ENCODE measurements at regions not wholly inside any gene's neighbourhood (a gene's known extent, or its start where the extent isn't known, plus 50 kb on each side); places are given as distances from the start of the nearest gene placed in this dataset.
"Not testable (repeated sequence)": the region's sequence is repeated elsewhere in the genome, so short reads cannot be mapped to it uniquely, and the experiment has no call there.

DNA sequence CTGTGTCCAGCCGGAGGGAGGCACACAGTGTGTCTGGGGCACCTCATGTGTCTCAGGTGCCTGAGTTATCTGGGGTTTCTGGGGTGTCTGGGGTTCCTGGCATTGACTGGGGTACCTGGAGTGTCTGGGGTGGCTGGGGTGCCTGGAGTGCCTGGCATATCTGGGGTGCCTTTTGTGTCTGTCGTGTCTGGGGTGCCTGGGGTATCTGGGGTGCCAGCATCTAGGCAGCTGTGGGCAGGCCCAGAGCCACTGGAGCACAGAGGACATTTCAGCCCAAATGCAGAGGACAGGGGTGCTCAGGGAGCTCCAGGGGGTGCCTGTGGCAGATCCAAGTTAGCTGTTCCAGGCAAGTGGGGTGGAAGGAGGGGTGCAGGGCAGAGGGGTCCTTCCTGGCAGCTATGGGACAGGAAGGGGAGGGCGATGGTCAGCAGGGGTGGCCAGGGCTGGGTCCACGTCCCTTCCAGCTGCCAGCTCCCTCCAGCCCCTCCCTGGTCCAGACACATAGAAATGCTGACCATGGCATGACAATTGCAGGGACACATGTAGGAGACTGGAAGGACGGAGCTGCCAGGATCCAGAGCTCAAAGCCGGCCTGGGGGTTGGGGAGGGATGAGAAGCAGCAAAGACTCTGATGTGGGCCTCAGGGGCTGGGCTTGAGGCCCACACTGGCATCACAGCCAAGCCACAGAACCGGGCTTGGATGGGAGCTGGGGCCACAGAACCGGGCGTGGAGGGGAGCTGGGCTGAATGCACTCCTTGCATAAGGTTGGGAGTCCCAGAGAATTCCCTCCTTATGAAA is 133.0 kb downstream of the BRD1 start:
- FAIRE-seq, result no peak

GRCh38 chr22:49693848-49694247 is 133.8 kb downstream of the BRD1 start:
- FAIRE-seq, result no peak

DNA sequence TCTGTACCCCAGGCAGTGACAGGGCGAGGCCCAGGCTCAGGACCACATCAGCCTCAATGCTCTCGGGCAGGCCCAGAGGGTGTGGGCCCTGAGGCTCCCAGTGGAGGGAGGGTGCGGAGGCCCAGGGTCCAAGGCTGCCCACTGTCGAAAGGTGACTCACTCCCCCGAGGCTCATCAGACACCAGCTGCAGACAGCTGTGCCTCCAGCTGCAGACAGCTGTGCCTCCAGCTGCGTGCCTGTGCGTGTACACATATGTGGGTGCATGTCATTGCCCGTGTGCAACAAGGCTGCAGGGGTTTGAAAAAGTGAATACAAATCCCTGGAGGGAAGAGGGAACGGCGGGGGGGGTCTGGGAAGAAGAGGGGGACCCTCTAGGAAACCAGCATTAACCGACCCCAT is 134.3 kb downstream of the BRD1 start:
- no peak for FAIRE-seq

DNA sequence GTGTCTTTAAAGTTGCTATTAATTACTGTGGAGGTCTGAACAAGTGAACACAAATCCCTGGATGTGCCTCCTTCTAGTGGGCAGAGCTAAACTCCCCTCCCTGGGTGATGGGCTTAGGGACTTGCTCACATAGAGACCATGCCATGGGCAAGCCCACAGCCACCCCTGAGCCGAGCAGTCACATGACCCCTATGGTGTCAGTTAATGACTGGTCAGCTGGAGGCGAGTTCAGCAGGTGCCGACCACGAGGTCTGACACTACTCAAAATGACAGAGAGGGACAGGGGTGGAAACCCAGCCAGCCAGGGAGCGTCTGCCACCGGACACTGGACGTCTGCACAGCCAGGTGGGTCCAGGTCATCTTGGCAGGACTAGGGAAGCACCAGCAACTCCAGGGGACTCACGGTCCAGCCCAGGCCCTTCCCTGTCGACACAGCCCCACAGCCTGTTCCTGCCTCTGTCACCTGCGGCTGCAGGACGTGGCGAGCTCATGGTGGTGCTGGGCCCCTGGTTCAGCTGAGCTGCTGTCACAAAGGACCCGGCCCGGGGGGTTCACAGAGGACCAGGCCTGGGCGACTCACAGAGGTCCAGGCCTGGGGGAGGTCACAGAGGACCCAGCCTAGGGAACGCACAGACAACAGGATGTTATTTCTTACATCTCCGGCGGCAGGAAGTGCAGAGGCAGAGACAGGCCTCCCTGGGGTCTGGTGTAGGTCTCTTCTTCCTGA is 135.0 kb downstream of the BRD1 start:
- FAIRE-seq, result no peak

GRCh38 chr22:49691256-49691655 is 136.4 kb downstream of the BRD1 start:
- no peak for FAIRE-seq

DNA sequence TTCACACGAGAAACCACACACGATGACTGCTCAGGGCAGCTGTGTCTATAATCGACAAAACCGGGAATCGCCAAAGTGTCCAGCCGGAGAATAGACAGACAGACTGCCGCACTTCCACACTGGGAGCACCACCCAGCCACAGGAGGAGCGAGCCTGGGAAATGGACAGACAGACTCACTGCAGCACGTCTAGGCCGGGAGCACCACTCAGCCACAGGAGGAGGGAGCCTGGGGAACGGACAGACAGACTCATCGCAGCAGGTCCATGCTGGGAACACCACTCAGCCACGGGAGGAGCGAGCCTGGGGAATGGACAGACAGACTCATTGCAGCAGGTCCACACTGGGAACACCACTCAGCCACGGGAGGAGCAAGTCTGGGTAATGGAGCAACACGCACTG is 137.2 kb downstream of the BRD1 start:
- FAIRE-seq, result no peak

- FAIRE-seq, result no peak
These were observed 137.8 kb downstream of the BRD1 start for GRCh38 chr22:49689858-49690257.

- no peak for FAIRE-seq
These were observed 138.4 kb downstream of the BRD1 start for GRCh38 chr22:49689255-49689770.

GRCh38 chr22:49688516-49689254 is 139.0 kb downstream of the BRD1 start:
- no peak for FAIRE-seq

GRCh38 chr22:49687786-49688515 is 139.7 kb downstream of the BRD1 start:
- FAIRE-seq, result no peak

DNA sequence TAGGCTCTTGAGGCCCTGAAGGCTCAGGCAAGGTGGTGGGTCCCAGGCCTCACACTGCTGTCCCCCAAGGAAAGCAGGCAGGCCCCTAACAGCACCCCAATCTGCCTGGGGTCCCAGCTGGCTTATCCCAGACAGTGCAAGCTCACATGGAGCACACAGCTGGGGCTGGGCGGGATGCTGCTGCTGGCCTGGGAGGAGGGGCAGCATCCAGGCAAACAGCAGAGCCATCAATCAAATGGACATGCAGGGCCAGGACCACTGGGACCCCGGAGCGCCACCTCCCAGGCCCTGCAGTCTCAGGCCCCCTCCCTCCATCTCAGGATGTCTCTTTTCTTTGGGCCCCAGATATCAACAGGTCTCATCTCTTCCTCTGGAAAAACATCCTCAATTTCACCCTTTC is 140.3 kb downstream of the BRD1 start:
- FAIRE-seq, result no peak

DNA sequence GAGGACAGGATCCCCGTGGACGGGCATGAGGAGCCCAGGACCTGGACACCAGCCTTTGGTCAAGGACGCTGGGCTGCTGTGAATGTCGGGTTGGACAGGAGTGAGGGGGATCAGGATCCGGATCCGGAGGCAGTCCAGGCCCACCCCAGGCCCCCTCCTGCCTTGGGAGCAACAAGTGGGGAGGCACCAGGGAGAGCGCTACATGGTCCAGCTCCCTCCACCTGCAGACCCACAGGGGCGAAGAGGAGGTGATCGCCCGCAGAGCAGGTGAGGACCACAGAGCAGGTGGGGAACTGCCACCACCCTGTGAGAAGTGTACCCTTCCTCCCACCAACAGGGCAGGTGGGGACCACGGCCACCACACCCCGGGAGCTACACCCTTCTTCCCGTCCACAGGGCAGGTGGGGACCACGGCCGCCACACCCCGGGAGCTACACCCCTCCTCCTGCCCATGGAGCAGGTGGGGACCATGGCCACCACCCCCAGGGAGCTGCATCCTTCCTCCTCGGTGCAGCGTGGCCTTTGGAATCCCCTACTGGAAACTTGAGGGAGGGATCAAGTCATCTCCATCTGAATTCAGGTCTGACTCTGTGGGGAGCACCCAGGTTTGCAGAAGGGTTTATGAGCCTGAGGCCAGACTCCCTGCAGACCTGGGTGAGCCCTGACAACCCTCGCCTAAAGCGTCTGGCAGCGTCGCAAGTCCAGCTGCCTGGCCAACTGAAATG is 141.0 kb downstream of the BRD1 start:
- FAIRE-seq, result no peak

DNA sequence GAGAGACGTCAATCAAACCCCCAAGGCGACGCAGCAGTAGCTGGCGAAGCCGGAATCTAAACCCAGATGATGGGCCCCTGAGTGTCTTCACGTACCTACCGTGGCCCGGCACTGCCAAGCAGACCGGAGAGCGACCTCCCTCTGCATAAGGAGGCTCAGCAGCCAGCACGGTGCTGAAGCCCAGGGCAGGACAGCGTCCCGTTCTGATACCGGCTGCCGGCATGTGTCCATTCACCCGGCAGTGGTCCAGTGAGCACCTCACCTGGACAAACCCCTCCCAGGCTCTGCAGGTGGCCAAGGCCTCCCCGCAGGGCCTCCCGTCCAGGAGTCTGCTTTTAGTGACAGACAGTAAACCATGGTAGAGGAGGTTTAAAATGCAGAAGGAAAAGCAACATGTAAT is 142.0 kb downstream of the BRD1 start:
- FAIRE-seq, result no peak

DNA sequence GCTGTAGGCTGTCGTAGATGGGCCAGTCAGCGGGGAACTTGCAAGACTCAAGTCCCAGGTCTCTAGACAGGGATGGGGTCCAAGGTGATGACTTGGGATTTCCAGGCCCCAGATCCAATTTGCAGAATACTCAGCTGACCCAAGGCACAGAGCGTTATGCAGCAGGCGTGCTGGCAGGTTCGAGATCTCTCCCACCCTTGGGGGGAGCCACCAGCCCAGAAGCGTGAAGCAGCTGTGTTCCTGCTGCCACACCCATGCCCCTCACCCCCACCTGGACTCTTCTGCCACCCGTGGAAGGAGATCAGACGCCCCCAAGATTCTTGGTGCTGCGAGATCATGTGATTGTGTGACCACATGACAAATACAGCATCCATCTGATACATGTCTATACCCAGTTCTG is 142.6 kb downstream of the BRD1 start:
- no peak for FAIRE-seq

DNA sequence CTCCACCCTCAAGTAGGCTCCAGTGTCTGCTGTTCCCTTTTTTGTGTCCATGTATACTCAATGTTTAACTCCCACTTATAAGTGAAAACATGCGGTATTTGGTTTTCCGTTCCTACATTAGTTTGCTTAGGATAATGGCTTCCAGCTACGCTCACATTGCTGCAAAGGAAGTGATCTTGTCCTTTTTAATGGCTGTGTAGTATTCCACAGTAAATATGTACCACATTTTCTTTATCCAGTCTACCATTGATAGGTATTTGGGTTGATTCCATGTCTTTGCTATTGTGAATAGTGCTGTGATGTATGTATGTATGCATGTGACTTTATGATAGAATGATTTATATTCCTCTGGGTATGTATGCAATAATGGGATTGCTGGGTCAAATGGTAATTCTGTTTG is 144.6 kb downstream of the BRD1 start:
- FAIRE-seq, result no peak

DNA sequence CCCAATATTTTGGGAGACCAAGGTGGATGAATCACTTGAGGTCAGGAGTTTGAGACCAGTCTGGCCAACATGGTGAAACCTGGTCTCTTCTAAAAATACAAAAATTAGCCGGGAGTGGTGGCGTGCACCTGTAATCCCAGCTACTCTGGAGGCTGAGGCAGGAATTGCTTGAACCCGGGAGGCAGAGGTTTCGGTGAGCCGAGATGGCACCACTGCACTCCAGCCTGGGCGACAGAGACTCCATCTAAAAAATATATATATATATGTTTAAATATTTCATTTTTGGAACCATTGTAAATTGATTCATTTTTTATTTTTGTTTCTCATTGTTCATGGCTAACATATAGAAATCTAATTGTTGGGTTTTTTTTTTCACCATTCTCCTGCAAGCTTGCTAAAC is 146.9 kb downstream of the BRD1 start:
- not testable (repeated sequence) for FAIRE-seq

DNA sequence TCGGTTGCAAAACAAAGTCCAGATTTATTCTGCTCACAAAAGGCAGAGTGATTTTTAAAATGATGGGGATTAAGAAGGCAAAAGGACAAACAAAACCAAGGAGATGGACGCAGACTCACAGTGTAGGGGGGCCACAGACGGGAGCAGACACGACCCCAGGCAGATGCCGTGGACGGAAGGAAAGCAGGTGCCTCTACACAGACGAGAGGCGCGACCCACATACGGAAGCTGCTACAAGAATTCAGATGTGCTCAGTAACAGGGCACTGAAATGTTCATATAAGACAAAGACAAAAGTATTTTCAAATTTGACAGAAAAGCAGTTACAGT is 148.9 kb downstream of the BRD1 start:
- FAIRE-seq, result no peak

- no peak for FAIRE-seq
These were observed 149.4 kb downstream of the BRD1 start for GRCh38 chr22:49678137-49678841.

- no peak for FAIRE-seq
These were observed 150.2 kb downstream of the BRD1 start for GRCh38 chr22:49677495-49677889.

DNA sequence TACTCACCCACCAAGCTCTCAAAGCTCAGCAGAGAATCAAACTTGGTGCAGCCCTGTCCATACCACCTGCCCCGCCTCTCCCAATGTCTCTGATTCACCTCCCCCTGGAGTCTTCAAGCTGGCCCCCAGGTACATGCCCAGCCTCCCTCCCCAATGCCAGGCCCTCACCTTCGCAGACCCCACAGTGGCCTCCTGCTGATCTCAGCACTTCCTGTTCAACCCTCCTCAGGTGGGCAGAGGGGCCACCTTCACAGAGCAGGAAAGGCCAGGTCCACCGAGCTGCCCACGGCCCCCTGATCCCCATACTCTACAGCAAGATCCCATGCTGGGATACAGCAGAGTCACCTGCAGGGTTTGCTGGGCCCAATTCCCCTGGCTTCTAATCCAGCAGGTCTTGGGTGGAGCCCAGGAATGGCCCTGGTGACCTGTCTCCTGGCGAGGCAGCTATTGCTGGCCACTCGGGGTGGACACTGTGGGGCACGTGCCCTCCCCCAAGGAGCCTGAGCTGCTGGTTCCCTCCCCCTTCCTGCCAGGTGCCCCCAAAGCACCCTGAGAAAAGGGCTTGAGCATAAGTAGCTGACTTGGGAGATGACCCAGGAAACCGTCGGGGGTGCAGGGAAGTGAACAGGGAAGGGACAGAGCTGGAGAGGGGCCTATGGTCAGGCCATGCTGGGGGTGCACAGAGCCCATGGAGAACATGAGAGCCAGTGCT is 150.7 kb downstream of the BRD1 start:
- FAIRE-seq, result no peak

DNA sequence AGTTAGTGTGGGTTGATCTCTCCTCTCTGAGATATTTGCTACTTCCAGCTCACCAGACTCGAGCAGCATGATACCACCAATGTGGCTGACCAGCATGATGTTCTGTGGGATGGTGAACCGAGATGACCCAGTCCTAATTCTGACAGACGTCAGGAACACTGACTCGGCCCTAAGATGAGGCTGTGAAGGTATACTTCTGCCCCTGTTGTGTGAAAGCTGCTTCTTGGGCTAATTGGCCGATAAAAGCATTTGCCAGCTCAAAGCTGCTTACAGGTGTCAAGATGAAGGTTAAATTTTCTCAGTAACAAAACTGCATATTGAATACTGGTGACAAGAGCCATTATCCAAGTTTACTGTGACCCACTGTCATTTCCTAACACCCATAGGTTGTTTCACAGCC is 151.4 kb downstream of the BRD1 start:
- no peak for FAIRE-seq
